C4-2B (cell line): ENCODE measurements at regions not wholly inside any gene's neighbourhood (a gene's known extent, or its start where the extent isn't known, plus 50 kb on each side); places are given as distances from the start of the nearest gene placed in this dataset.
A peak's percentile ranks its signal among the peaks of the same experiment; 100 is the strongest.

Source experiments
- H3K27ac ChIP-seq: fragments of 450-650 bp; 2 replicates; pipeline ENCODE4 v1.5.1; 2017
- CTCF ChIP-seq: fragments of 450-650 bp; conservative IDR thresholded peaks from 2 replicates; pipeline ENCODE4 v1.5.1; 2017; ENCODE audit warnings: mild to moderate bottlenecking
- ZFX ChIP-seq: fragments of 450-650 bp; IDR thresholded peaks from 2 replicates; pipeline ENCODE4 v1.6.1; 2017

- no peak for TF ChIP-seq CTCF
- TF ChIP-seq ZFX: no peak
- no peak overlapping the region for H3K27ac ChIP-seq
Measured at GRCh38 chr3:135426508-135426907, 539.0 kb upstream of the PPP2R3A start.

- no peak for TF ChIP-seq CTCF
- no peak for TF ChIP-seq ZFX
- H3K27ac ChIP-seq: no peak overlapping the region
Measured at GRCh38 chr3:135432402-135432801, 533.1 kb upstream of the PPP2R3A start.

GRCh38 chr3:135438889-135439597 lies 526.5 kb upstream of the PPP2R3A start:
- H3K27ac ChIP-seq: peak overlapping the region; percentile 8; the same call in 1 of the 2 replicates

- peak overlapping the region; percentile 8; the same call in 1 of the 2 replicates for H3K27ac ChIP-seq
Measured at GRCh38 chr3:135439632-135440031, 525.9 kb upstream of the PPP2R3A start.

GRCh38 chr3:135440233-135440632 lies 525.3 kb upstream of the PPP2R3A start:
- TF ChIP-seq CTCF (0 out of 2 replicates have a peak, but pooled peaks have one; percentile 4), ZFX (no peak)
- H3K27ac ChIP-seq: no peak overlapping the region

GRCh38 chr3:135440746-135441145 lies 524.8 kb upstream of the PPP2R3A start:
- no peak overlapping the region for H3K27ac ChIP-seq

GRCh38 chr3:135444058-135444457 lies 521.5 kb upstream of the PPP2R3A start:
- H3K27ac ChIP-seq: no peak overlapping the region
- TF ChIP-seq CTCF (no peak), ZFX (no peak)

More at GRCh38 chr3:135440746-135441145, 524.8 kb upstream of the PPP2R3A start:
- TF ChIP-seq CTCF (no peak), ZFX (no peak)

- no peak for TF ChIP-seq CTCF
- TF ChIP-seq ZFX: no peak
- no peak overlapping the region for H3K27ac ChIP-seq
Measured at GRCh38 chr3:135447483-135447882, 518.0 kb upstream of the PPP2R3A start.
